ENCODE measurements at regions not wholly inside any gene's neighbourhood (a gene's known extent, or its start where the extent isn't known, plus 50 kb on each side); places are given as distances from the start of the nearest gene placed in this dataset.
"Not testable (repeated sequence)": the region's sequence is repeated elsewhere in the genome, so short reads cannot be mapped to it uniquely, and the experiment has no call there.

- Histone ChIP-seq H3K4me1 (no peaks in the 10 kb centered on the region; the same call in 1 of the 2 replicates), H3K27me3 (no peaks in the 10 kb centered on the region), H3K9me3 (no peaks in the 10 kb centered on the region), H3K4me3 (ENCODE audit: low read depth, low read length) (no peak overlapping the region), H3K36me3 (no peaks in the 10 kb centered on the region)
- no peak for TF ChIP-seq CTCF (IDR thresholded peaks at IDR 0.05; ENCODE audit: low read depth, low read length)
- no peak for DNase-seq
Observed at GRCh38 chr1:221574529-221574928, 167.4 kb downstream of the DUSP10 start.

DNA sequence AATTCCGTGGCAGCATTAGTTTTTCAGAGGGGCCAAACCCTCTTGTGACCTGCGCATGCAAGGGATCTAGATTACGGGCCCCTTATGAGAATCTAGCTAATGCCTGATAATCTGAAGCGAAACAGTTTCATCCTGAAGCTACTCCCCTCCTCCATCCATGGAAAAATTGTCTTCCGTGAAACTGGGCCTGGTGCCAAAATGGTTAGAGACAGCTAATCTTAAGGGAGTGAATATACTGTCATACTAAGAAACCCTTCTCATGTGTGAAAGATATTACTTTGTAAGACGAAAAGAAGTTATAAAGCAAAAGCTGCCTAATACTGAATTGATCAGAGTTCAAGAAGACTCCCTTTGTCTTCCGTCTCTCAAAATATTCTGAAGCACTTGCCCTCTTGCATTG, 166.3 kb downstream of the DUSP10 start:
- Histone ChIP-seq H3K9me3 (no peaks in the 10 kb centered on the region), H3K4me1 (no peaks in the 10 kb centered on the region; the same call in 1 of the 2 replicates), H3K36me3 (no peaks in the 10 kb centered on the region), H3K27me3 (no peaks in the 10 kb centered on the region), H3K4me3 (ENCODE audit: low read depth, low read length) (no peak overlapping the region)
- DNase-seq = no peak
- no peak for TF ChIP-seq CTCF (IDR thresholded peaks at IDR 0.05; ENCODE audit: low read depth, low read length)

DNA sequence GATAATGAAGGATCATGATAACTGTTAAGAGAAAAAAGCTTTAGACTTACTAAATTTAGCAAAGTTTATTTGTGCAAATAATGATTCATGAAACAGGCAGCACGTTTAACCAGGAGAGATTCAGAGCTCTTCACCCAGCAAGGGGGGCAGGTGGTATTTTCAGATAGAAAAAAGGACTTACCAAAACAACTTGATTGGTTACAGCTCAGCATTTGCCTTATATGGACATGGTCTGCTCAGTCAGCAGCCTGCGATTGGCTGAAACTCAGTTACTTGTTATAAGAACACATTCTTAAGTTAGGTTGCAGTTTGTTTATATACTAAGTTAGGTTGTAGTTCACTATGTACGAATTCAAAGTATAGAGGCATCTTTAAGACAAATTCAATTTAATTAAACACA, 165.6 kb downstream of the DUSP10 start:
- Histone ChIP-seq H3K4me1 (no peaks in the 10 kb centered on the region; the same call in 1 of the 2 replicates), H3K4me3 (ENCODE audit: low read depth, low read length) (no peak overlapping the region), H3K36me3 (no peaks in the 10 kb centered on the region), H3K9me3 (no peaks in the 10 kb centered on the region), H3K27me3 (no peaks in the 10 kb centered on the region)
- TF ChIP-seq CTCF (IDR thresholded peaks at IDR 0.05; ENCODE audit: low read depth, low read length) = no peak
- DNase-seq = peak; percentile 15

DNA sequence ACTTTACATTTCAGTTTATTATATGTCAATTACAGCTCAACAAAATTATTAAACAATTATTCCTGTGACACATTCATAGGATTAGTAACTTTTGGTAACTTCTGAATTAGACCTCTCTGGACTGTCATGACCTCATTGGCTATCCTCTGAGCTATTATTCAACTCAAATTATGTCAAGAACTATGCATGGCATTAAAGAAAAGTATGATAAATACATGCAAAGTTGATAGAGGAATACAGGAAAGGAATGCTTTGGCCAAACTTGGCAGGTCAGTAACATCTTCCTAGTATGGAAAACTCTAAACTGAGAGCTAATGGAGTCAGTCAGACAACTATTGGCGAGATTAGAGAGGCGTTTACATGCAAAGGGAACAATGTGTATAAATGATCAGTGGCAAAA, 158.4 kb downstream of the DUSP10 start:
- H3K27me3 ChIP-seq = no peaks in the 10 kb centered on the region
- no peak for TF ChIP-seq CTCF (IDR thresholded peaks at IDR 0.05; ENCODE audit: low read depth, low read length)
- no peak overlapping the region for H3K4me3 ChIP-seq (ENCODE audit: low read depth, low read length)
- H3K4me1 ChIP-seq = no peaks in the 10 kb centered on the region; the same call in 1 of the 2 replicates
- DNase-seq = no peak
- H3K36me3 ChIP-seq = no peaks in the 10 kb centered on the region
- no peaks in the 10 kb centered on the region for H3K9me3 ChIP-seq

GRCh38 chr1:221587013-221587412, 154.9 kb downstream of the DUSP10 start:
- DNase-seq; H3K27me3 ChIP-seq; H3K4me1 ChIP-seq; H3K4me3 ChIP-seq (ENCODE audit: low read depth, low read length); H3K36me3 ChIP-seq; H3K9me3 ChIP-seq: not testable (repeated sequence)

DNA sequence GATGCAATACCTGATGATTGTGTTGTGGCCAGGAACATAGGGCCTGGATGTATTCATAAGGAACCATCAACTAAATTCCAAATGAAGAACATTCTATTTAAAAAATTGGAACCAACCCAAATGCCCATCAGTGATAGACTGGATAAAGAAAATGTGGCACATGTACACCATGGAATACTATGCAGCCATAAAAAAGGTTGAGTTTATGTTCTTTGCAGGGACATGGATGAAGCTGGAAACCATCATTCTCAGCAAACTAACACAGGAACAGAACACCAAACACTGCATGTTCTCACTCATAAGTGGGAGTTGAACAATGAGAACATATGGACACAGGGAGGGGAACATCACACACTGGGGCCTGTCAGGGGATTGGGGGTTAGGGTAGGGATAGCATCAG, 150.6 kb downstream of the DUSP10 start:
- H3K27me3 ChIP-seq; H3K4me3 ChIP-seq (ENCODE audit: low read depth, low read length); H3K4me1 ChIP-seq; DNase-seq; H3K9me3 ChIP-seq; H3K36me3 ChIP-seq: not testable (repeated sequence)

GRCh38 chr1:221594576-221594975, 147.3 kb downstream of the DUSP10 start:
- no peak for TF ChIP-seq CTCF (IDR thresholded peaks at IDR 0.05; ENCODE audit: low read depth, low read length)
- no peaks in the 10 kb centered on the region for H3K4me1 ChIP-seq
- no peaks in the 10 kb centered on the region for H3K27me3 ChIP-seq
- DNase-seq = no peak
- H3K36me3 ChIP-seq = no peaks in the 10 kb centered on the region
- no peak overlapping the region for H3K4me3 ChIP-seq (ENCODE audit: low read depth, low read length)
- H3K9me3 ChIP-seq = no peaks in the 10 kb centered on the region
